ENCODE measurements at regions not wholly inside any gene's neighbourhood (a gene's known extent, or its start where the extent isn't known, plus 50 kb on each side); places are given as distances from the start of the nearest gene placed in this dataset.

DNA sequence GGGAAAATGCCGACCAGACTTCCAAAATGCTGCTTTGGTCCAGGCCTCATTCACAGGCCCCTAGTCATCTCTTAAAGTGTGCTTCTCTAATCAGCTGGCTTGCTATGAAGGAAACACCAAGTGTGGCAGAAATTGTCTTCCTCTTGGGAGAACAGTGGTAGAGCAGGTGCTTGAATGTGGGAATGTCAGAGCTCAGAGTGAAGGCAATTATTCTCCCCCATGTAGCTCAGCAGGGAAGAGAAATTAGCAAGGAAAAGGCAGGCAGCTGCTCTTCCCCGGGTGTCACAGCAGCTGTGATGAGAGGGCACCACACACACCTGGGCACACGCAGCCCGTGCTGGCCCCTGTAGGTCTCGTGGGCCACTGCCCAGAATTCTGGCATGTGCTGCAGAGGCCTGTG is 358.5 kb downstream of the WDR72 start:
- H3K79me2 ChIP-seq (ENCODE audit: insufficient read depth, low read length): no peaks in the 10 kb centered on the region
- TF ChIP-seq, protein P1, sequence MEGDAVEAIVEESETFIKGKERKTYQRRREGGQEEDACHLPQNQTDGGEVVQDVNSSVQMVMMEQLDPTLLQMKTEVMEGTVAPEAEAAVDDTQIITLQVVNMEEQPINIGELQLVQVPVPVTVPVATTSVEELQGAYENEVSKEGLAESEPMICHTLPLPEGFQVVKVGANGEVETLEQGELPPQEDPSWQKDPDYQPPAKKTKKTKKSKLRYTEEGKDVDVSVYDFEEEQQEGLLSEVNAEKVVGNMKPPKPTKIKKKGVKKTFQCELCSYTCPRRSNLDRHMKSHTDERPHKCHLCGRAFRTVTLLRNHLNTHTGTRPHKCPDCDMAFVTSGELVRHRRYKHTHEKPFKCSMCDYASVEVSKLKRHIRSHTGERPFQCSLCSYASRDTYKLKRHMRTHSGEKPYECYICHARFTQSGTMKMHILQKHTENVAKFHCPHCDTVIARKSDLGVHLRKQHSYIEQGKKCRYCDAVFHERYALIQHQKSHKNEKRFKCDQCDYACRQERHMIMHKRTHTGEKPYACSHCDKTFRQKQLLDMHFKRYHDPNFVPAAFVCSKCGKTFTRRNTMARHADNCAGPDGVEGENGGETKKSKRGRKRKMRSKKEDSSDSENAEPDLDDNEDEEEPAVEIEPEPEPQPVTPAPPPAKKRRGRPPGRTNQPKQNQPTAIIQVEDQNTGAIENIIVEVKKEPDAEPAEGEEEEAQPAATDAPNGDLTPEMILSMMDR (IDR thresholded peaks at IDR 0.05): no peak
- intact Hi-C loops (cut with micrococcal nuclease): no loop called here
- Mint-ChIP-seq H3K36me3 (no peaks in the 10 kb centered on the region), H3K9me3 (peaks cover 0 to 9% (median 4%) of the 10 kb centered on the region in 7 donors), H3K27ac (peak overlapping the region in 1 of 7 donors; percentile 8), H3K4me3 (no peak overlapping the region), H3K4me1 (no peaks in the 10 kb centered on the region), H3K27me3 (ENCODE audit: low read depth in 3 of 3) (peaks cover 0 to 3% (median 1%) of the 10 kb centered on the region in 3 donors)
- H3K4me1 ChIP-seq (ENCODE audit: control insufficient read depth in 1 of 2, insufficient read depth in 2 of 2, low read length in 2 of 2): no peaks in the 10 kb centered on the region
- H3K27ac ChIP-seq (ENCODE audit: low read depth in 1 of 2, low read length in 2 of 2): no peak overlapping the region
- WGBS (ENCODE audit: insufficient coverage): 100% methylated on average over 5 of the region's 5 CpGs
- H3K27me3 ChIP-seq (ENCODE audit: control insufficient read depth in 2 of 2, insufficient read depth in 2 of 2, low read length in 2 of 2): no peaks in the 10 kb centered on the region
- no peak overlapping the region for H3K4me3 ChIP-seq (replicated peaks in 1 of 3; ENCODE audit: low read depth in 2 of 3, low read length in 3 of 3)
- H2AFZ ChIP-seq (ENCODE audit: insufficient read depth, low read depth, low read length, poor library complexity, severe bottlenecking): no peak overlapping the region
- no peak for DNase-seq
- no peak overlapping the region for H3K4me2 ChIP-seq (replicated peaks; ENCODE audit: extremely low read depth, low read length, poor library complexity, severe bottlenecking)
- H3K9me3 ChIP-seq (replicated peaks in 1 of 2; ENCODE audit: control insufficient read depth in 1 of 2, insufficient read depth in 1 of 2, low read length in 2 of 2): no peaks in the 10 kb centered on the region
- H3K36me3 ChIP-seq (replicated peaks in 1 of 2; ENCODE audit: control insufficient read depth in 1 of 2, insufficient read depth in 2 of 2, low read length in 2 of 2): no peaks in the 10 kb centered on the region
- H3K9ac ChIP-seq (ENCODE audit: insufficient read depth, low read length, poor library complexity, severe bottlenecking): no peak overlapping the region
- no peaks in the 10 kb centered on the region for H4K20me1 ChIP-seq (ENCODE audit: insufficient read depth, low read length)

DNA sequence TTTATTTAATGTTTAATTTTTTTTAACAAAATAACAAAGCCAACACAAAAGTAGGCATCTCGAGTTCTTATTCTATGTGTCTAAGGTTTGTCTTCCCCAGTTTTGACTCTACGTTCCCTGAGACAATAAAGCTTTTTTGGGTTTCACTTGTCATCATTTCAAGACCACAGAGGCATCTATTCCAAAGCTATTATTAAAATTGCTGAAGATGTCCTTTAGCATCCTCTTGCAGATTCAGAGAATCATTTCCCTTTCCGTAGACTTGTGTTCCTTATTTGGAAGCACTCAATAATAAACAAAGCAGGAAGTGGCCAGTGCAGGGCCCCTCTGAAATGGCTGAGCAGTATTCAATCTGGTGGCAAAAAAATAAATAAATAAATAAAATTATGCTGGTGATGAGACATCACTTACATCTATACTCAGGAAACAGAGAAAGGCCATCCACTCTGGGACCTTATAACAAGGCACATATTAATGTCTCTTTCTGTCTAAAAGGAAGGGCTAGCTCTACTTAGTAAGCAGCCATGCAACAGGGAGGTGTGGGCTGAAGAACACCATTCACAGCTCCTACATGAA is 362.3 kb downstream of the WDR72 start:
- Mint-ChIP-seq H3K36me3 (no peaks in the 10 kb centered on the region), H3K4me3 (no peak overlapping the region), H3K4me1 (no peaks in the 10 kb centered on the region), H3K9me3 (peaks cover 0 to 7% (median 3%) of the 10 kb centered on the region in 7 donors), H3K27ac (no peak overlapping the region), H3K27me3 (ENCODE audit: low read depth in 3 of 3) (peaks cover 0 to 1% (median 1%) of the 10 kb centered on the region in 3 donors)
- H3K4me3 ChIP-seq (replicated peaks in 1 of 3; ENCODE audit: low read depth in 2 of 3, low read length in 3 of 3): no peak overlapping the region
- no peaks in the 10 kb centered on the region for H4K20me1 ChIP-seq (ENCODE audit: insufficient read depth, low read length)
- no peaks in the 10 kb centered on the region for H3K36me3 ChIP-seq (replicated peaks in 1 of 2; ENCODE audit: control insufficient read depth in 1 of 2, insufficient read depth in 2 of 2, low read length in 2 of 2)
- no CpG with 5 or more reads among the region's 3 CpGs for WGBS (ENCODE audit: insufficient coverage)
- H3K79me2 ChIP-seq (ENCODE audit: insufficient read depth, low read length): no peaks in the 10 kb centered on the region
- no peak overlapping the region for H3K27ac ChIP-seq (ENCODE audit: low read depth in 1 of 2, low read length in 2 of 2)
- DNase-seq: no peak
- no peaks in the 10 kb centered on the region for H3K27me3 ChIP-seq (ENCODE audit: control insufficient read depth in 2 of 2, insufficient read depth in 2 of 2, low read length in 2 of 2)
- no peaks in the 10 kb centered on the region for H3K4me1 ChIP-seq (ENCODE audit: control insufficient read depth in 1 of 2, insufficient read depth in 2 of 2, low read length in 2 of 2)
- no peak overlapping the region for H3K9ac ChIP-seq (ENCODE audit: insufficient read depth, low read length, poor library complexity, severe bottlenecking)
- TF ChIP-seq, protein P1 (IDR thresholded peaks at IDR 0.05): no peak
- no peak overlapping the region for H3K4me2 ChIP-seq (replicated peaks; ENCODE audit: extremely low read depth, low read length, poor library complexity, severe bottlenecking)
- no peaks in the 10 kb centered on the region for H3K9me3 ChIP-seq (replicated peaks in 1 of 2; ENCODE audit: control insufficient read depth in 1 of 2, insufficient read depth in 1 of 2, low read length in 2 of 2)
- intact Hi-C loops (cut with micrococcal nuclease): no loop called here
- H2AFZ ChIP-seq (ENCODE audit: insufficient read depth, low read depth, low read length, poor library complexity, severe bottlenecking): no peak overlapping the region

Measured in CD14-positive monocyte (primary cell).